GM11168 (cell line): ENCODE measurements at regions not wholly inside any gene's neighbourhood (a gene's known extent, or its start where the extent isn't known, plus 50 kb on each side); places are given as distances from the start of the nearest gene placed in this dataset.

ENCODE experiments used
- in situ Hi-C: fragments of 300-500 bp; cut with MboI; formaldehyde crosslinking; loops from one replicate; pipeline ENCODE4 v1.12.0; 2022; ENCODE audit warnings: low sequenced_read_pairs; ENCODE audit not compliant: unreplicated experiment

- in situ Hi-C loops = no loop called here
Measured at GRCh38 chr3:174633342-174633741, 225.8 kb upstream of the NAALADL2 start.

GRCh38 chr3:174636451-174636850 lies 222.7 kb upstream of the NAALADL2 start:
- in situ Hi-C loops = no loop called here

- in situ Hi-C loops = no loop called here
Measured at GRCh38 chr3:174639406-174639805, 219.7 kb upstream of the NAALADL2 start.

- in situ Hi-C loops = no loop called here
Measured at GRCh38 chr3:174639970-174640369, 219.2 kb upstream of the NAALADL2 start.

- in situ Hi-C loops = no loop called here
Measured at GRCh38 chr3:174640932-174641331, 218.2 kb upstream of the NAALADL2 start.

GRCh38 chr3:174644287-174644686 lies 214.8 kb upstream of the NAALADL2 start:
- in situ Hi-C loops = no loop called here

GRCh38 chr3:174651951-174652350 lies 207.2 kb upstream of the NAALADL2 start:
- in situ Hi-C loops = no loop called here

GRCh38 chr3:174659511-174659910 lies 199.6 kb upstream of the NAALADL2 start:
- in situ Hi-C loops = no loop called here

GRCh38 chr3:174662653-174663052 lies 196.5 kb upstream of the NAALADL2 start:
- in situ Hi-C loops = no loop called here

GRCh38 chr3:174667386-174667785 lies 191.7 kb upstream of the NAALADL2 start:
- in situ Hi-C loops = no loop called here

GRCh38 chr3:174675406-174675805 lies 183.7 kb upstream of the NAALADL2 start:
- in situ Hi-C loops = no loop called here

GRCh38 chr3:174681784-174682183 lies 177.3 kb upstream of the NAALADL2 start:
- in situ Hi-C loops = no loop called here

GRCh38 chr3:174685796-174686195 lies 173.3 kb upstream of the NAALADL2 start:
- in situ Hi-C loops = no loop called here

- in situ Hi-C loops = no loop called here
Measured at GRCh38 chr3:174697310-174697709, 161.8 kb upstream of the NAALADL2 start.

- in situ Hi-C loops = no loop called here
Measured at GRCh38 chr3:174700736-174701135, 158.4 kb upstream of the NAALADL2 start.

GRCh38 chr3:174710612-174711011 lies 148.5 kb upstream of the NAALADL2 start:
- in situ Hi-C loops = no loop called here

- in situ Hi-C loops = no loop called here
Measured at GRCh38 chr3:174715386-174715785, 143.7 kb upstream of the NAALADL2 start.

GRCh38 chr3:174716956-174717505 lies 142.1 kb upstream of the NAALADL2 start:
- in situ Hi-C loops = no loop called here

GRCh38 chr3:174720717-174721116 lies 138.4 kb upstream of the NAALADL2 start:
- in situ Hi-C loops = no loop called here

- in situ Hi-C loops = no loop called here
Measured at GRCh38 chr3:174725303-174725702, 133.8 kb upstream of the NAALADL2 start.

- in situ Hi-C loops = no loop called here
Measured at GRCh38 chr3:174737966-174738365, 121.2 kb upstream of the NAALADL2 start.

- in situ Hi-C loops = no loop called here
Measured at GRCh38 chr3:174749143-174749542, 110.0 kb upstream of the NAALADL2 start.
